NCI-H146 treated with DMSO at 0.1 percent for 48 hours (cell line): ENCODE measurements at regions not wholly inside any gene's neighbourhood (a gene's known extent, or its start where the extent isn't known, plus 50 kb on each side); places are given as distances from the start of the nearest gene placed in this dataset.

Source experiments
- DNase-seq: peaks from one replicate; lab custom pipeline; 2025; ENCODE audit not compliant: unreplicated experiment; lab: John Stamatoyannopoulos, UW

DNA sequence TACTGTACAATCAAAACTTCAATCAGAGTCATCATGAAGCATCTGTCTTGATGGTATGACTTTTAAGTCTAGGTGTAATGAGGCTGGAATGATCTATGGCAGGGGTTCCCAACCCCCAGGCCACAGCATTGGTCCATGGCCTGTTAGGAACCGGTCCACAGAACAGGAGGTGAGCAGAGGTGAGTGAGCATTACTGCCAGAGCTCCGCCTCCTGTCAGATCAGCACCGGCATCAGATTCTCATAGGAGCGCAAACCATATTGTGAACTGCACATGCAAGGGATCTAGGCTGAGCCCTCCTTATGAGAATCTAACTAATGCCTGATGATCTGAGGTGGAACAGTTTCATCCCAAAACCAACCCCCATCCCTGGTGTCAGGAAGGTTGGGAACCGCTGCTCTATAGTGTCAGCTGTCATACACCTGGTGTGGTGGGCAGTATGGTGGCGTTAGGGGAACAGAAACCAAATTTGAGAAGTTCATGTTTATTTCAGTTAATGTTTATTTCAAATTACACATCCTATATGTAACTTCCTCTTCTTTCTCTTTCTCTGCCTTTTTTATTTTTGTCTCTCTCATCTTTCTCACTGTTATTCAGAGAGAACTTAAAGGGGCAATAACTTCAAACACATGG, 432.6 kb downstream of the TNS3 start:
- no peak for DNase-seq

DNA sequence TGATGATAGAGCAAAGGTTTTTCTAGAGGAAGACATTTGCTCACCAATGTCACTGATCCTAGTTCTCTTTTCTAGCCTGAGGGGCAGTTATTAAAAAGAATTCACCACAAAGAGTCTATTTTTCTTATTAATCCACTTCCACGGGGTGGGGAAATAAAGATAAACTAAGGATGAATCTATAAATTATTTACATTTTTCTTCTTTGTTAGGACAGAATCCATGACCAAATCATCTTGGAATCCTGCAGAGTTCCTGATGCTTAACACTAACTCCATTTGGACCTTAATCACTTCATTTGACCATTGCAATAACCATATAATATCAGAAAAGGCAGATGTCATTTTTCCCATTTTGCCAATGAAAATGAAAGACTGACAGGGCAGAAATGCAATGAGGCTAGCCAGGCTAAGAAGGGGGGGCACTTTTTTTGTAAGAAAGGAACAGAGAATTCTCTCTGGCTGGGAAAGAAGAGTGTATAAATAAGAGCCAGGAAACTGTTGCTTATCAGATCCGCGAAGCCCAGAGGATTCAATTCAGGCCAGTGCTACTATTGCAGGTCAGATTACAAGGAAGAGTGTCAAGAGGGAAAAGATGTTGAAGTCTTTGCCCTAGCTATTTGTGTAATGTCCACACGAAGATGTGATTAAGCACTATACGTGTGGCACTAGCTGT, 433.2 kb downstream of the TNS3 start:
- DNase-seq = no peak

- DNase-seq = no peak
Observed at GRCh38 chr7:47147213-47147631, 434.7 kb downstream of the TNS3 start.

- DNase-seq = no peak
Observed at GRCh38 chr7:47145982-47146381, 435.9 kb downstream of the TNS3 start.

- DNase-seq = no peak
Observed at GRCh38 chr7:47145186-47145725, 436.7 kb downstream of the TNS3 start.

GRCh38 chr7:47143339-47143738, 438.6 kb downstream of the TNS3 start:
- no peak for DNase-seq

- DNase-seq = no peak
Observed at GRCh38 chr7:47142867-47143175, 439.1 kb downstream of the TNS3 start.

DNA sequence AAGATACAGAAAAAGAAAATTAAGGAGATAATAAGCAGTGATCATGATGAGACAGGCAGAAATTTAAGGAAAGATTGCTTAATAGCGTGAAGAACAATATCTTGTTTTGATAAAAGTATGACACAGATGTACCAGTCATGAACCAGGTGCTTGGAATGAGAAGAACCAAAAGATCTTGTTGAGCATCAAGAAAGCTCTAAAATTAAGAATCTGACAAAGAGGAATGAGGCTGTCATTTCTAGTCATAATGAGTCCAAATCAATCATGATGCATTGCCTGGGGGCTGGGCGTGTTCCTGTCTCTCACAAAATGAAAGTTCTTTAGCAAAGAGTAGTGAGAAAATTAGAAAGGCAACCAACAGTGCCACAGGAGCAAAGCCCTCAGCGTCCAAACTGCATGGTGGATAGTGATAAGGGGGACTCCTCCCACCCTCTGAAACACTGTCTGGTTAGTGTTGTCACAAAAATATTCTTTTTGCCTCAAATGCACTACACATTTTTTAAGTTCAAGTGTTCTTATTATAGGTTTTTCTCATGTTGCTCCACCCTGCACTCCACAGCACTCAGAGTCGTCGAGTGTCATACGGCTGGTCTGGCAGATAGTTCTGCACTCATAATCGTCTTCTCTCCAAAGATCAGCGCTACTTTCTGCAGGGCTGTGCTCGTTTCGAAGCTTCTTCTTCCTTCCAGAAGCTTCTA, 439.6 kb downstream of the TNS3 start:
- no peak for DNase-seq

DNA sequence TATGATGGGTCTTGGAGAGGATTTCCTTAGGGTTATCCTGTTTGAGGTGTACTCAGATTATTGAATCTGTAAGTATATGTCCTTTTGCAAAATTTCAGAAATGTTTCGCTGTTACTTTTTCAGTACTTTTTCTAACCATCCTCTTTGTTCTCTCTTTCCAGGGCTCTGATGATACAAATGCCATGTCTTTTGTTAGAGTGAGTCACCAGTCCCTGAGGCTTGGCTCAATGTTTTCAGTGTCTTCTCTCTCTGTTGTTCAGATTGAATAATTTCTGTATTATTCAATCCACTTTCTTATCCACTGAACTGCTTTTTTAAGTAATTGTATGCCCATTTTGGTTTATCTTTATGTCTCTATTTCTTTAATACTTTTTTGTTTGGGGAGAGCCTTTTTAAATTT, 449.4 kb downstream of the TNS3 start:
- DNase-seq = no peak

DNA sequence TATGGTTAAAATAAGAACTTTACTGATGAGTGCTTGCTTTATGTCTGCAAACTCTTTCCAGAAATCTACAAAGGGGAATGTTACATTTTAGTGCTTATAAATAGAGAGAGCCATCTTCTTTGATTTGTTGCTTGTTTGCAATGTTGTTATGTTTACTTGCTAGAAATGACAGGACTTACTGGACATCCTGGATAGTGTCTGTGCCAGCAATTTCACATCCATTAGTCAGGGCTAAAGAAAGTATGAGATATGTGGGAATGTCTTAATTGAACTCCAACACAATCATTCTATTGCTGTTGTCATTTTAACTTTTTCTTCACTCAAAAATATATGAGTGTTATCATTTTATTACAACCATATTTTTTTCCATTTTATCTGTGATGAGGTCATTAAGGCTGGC, 453.2 kb downstream of the TNS3 start:
- DNase-seq = no peak

- no peak for DNase-seq
Observed at GRCh38 chr7:47125529-47125928, 456.4 kb downstream of the TNS3 start.

- DNase-seq = no peak
Observed at GRCh38 chr7:47119261-47119865, 462.5 kb downstream of the TNS3 start.

DNA sequence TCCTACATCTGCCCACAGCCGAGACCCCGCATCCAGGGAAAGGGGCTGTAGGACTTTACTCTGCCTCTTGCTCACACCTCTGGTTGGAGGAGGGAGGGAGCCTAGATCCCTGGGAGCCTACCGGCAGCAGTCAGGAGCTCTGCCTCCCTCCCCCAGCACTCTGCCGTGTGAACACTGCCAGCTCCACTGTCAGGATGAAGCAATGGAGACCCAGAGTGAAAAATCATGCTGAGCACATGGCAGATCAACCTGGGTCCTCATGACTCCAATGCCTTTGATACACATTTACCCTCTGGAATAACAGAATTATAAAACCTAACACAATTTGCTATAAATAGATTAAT, 477.7 kb downstream of the TNS3 start:
- DNase-seq = no peak

DNA sequence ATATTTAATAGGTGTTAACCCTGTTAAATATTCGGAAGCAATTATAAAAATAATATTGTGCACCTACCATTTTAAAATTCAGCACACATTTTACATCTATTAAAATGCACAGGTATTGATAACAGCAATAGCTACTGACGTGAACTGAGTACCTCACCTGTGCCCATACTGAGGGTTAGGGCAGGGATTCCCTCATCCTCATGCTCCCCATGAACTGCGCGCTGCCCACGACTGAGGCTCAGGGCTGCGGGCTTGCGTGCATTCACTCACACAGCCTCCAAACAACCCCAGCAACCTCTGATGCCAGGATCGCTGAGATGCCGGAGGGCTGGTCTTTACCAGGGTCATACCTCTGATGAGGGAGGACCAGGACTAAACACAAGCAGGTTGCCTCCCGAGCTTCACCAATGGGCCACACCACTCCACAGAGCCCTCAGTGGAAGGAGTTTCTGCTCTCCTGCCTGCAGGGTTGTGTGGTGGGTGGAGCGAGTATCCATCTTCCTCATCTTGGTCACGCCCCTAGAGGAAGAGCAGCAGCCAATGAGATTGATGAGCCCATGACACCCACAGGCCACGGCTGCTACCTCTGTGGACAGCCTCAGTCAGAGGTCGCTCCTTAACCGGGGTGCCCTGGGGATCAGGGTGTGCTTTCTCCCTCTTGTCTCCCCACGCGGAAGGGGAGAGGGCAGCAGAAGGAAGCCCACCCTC, 478.3 kb downstream of the TNS3 start:
- no peak for DNase-seq

DNA sequence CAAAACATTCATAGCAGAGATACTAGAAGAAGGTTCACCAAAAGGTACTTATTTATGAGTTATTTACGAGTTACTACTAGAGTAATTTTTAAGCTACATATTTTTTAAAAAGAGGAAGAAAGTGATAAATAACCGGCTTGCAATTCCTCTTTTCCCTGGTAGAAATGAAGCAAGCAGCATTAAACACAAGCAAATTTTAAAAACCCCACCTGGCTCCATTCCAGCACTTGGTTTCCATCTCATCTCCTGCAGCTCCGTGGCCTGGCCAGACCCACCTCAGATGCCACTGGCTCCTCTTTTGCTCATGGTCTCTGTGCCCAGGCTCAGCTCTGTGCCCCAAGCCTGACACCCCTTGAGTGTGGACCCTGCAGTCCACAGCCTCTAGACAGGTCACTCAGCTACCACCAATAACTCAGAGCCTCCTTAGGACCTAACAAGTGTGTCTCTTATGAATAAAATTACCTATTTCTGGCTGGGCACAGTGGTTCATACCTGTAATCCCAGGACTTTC, 479.5 kb downstream of the TNS3 start:
- no peak for DNase-seq

GRCh38 chr7:47100817-47101435, 481.0 kb downstream of the TNS3 start:
- DNase-seq = no peak

DNA sequence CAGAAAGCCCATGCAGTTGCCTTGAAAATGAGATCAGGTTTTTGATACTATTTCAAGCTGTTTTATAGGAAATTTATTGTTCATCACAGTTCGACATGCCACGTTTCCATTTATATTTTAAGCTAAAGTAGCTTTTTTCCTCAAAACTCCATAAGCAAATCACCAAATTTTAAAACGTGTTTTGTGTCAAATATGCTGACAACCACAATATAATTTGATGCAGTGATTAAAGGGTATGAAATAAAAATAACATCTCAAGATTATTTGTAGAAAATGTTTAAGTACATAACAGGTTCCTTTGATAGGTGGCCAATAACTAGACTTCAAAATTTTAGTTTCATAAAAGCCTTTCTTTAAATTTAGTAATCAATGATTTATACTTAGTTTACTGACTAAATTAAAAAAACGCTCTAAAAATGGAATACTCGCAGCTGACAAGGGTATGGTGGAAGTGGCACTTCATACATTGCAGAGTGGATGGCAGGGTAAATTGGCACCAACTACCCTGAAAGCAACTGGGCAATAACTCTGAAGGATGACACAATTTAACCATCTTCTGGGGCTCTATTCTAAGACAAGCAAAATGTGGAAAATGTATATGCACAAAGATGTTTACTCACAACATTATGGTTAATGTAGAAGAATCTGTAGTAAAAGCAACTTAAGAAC, 481.6 kb downstream of the TNS3 start:
- DNase-seq = no peak

- DNase-seq = no peak
Observed at GRCh38 chr7:47097431-47097830, 484.5 kb downstream of the TNS3 start.

- no peak for DNase-seq
Observed at GRCh38 chr7:47095946-47096345, 486.0 kb downstream of the TNS3 start.

DNA sequence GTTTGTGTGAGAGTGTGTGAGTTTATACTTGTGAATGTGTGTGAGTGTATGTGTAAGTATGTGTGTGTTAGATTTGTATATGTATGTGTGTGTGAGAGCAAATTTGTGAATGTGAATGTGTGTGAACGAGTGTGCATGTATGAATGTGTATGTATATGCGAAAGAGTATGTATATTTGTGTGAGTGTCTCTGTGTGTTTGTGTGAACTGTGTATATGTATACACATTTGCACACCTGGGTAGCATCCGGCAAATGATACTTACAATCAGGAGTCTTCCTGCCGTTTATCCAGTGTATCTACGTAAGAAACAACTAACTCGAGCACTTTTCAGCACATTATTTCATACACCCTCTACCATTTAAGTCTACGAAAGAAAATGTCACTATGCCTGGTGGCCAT, 487.4 kb downstream of the TNS3 start:
- DNase-seq = no peak
